IMR-90 (cell line): ENCODE measurements at regions not wholly inside any gene's neighbourhood (a gene's known extent, or its start where the extent isn't known, plus 50 kb on each side); places are given as distances from the start of the nearest gene placed in this dataset.

Experiments used
- ATAC-seq: fragments of 200-7000 bp; cut with Tn5 transposase; 2 replicates; pipeline ENCODE4 v1.9.1; 2020; ENCODE audit warnings: low read depth, mild to moderate bottlenecking, moderate library complexity
- BruUV-seq: library from RNA; stranded (reverse); fragments of 400-500 nt; replicated peaks from 2 replicates; lab custom pipeline; 2021; lab: Mats Ljungman, UMichigan
- CTCF ChIA-PET: fragments of 300-600 bp; formaldehyde crosslinking; extraction: SDS; loops from one replicate; lab custom pipeline; 2021; ENCODE audit warnings: antibody characterized with exemption; lab: Yijun Ruan, JAX
- POLR2A ChIA-PET: fragments of 300-600 bp; sonication (Branson Sonifier 250); formaldehyde crosslinking; loops from one replicate; lab custom pipeline; 2022; ENCODE audit warnings: antibody characterized with exemption; ENCODE audit not compliant: unreplicated experiment; lab: Charles Lee
- DNase-seq: peaks from one replicate; pipeline ENCODE4 v3.0.0; 2013
- H2AFZ ChIP-seq: replicated peaks from 2 replicates; pipeline ENCODE3; 2013; ENCODE audit warnings: low read length, mild to moderate bottlenecking; ENCODE audit not compliant: poor library complexity
- H2AK5ac ChIP-seq: 2 replicates; pipeline ENCODE4 v1.6.1; 2013; ENCODE audit warnings: low read depth, low read length, inconsistent platforms
- H2AK9ac ChIP-seq: replicated peaks from 2 replicates; pipeline ENCODE3; 2013; ENCODE audit warnings: mild to moderate bottlenecking, low read depth, low read length, moderate library complexity; ENCODE audit not compliant: poor library complexity
- H2BK120ac ChIP-seq: 2 replicates; pipeline ENCODE4 v1.6.1; 2013; ENCODE audit warnings: low read depth, low read length, inconsistent platforms
- H2BK15ac ChIP-seq: 3 replicates; pipeline ENCODE4 v1.6.1; 2013; ENCODE audit warnings: low read depth, low read length, inconsistent platforms
- H2BK20ac ChIP-seq: 2 replicates; pipeline ENCODE4 v1.6.1; 2013; ENCODE audit warnings: low read depth, mild to moderate bottlenecking, inconsistent platforms, low read length, moderate library complexity
- H2BK5ac ChIP-seq: 2 replicates; pipeline ENCODE4 v1.6.1; 2013; ENCODE audit warnings: mild to moderate bottlenecking, low read depth, low read length, inconsistent platforms; ENCODE audit not compliant: poor library complexity, severe bottlenecking
- H3K14ac ChIP-seq: replicated peaks from 2 replicates; pipeline ENCODE4 v1.6.1; 2013; ENCODE audit warnings: low read depth, low read length, inconsistent platforms
- H3K18ac ChIP-seq: 2 replicates; pipeline ENCODE4 v1.6.1; 2013; ENCODE audit warnings: low read depth, low read length, control low read depth
- H3K23ac ChIP-seq: 2 replicates; pipeline ENCODE4 v1.6.1; 2013; ENCODE audit warnings: low read depth, low read length, inconsistent platforms
- H3K27ac ChIP-seq: 2 replicates; pipeline ENCODE4 v1.5.1; 2013; ENCODE audit warnings: mild to moderate bottlenecking, control low read depth, low read length; ENCODE audit not compliant: insufficient read depth
- H3K27me3 ChIP-seq: 2 replicates; pipeline ENCODE4 v1.6.1; 2013; ENCODE audit warnings: low read length; ENCODE audit not compliant: control insufficient read depth, insufficient read depth
- H3K36me3 ChIP-seq: 2 replicates; pipeline ENCODE4 v1.6.1; 2013; ENCODE audit warnings: low read length, mixed read lengths; ENCODE audit not compliant: control insufficient read depth, insufficient read depth
- H3K4ac ChIP-seq: 2 replicates; pipeline ENCODE4 v1.6.1; 2013; ENCODE audit warnings: low read depth, low read length, inconsistent platforms
- H3K4me1 ChIP-seq: 2 replicates; pipeline ENCODE4 v1.6.1; 2013; ENCODE audit warnings: low read length, mixed read lengths; ENCODE audit not compliant: control insufficient read depth, insufficient read depth
- H3K4me2 ChIP-seq: 2 replicates; pipeline ENCODE4 v1.6.1; 2013; ENCODE audit warnings: low read depth, mild to moderate bottlenecking, control low read depth, low read length, moderate library complexity
- H3K4me3 ChIP-seq: 2 replicates; pipeline ENCODE4 v1.5.1; 2013; ENCODE audit warnings: low read depth, mild to moderate bottlenecking, control low read depth, low read length, moderate library complexity; ENCODE audit not compliant: insufficient read depth
- H3K56ac ChIP-seq: 2 replicates; pipeline ENCODE4 v1.6.1; 2013; ENCODE audit warnings: low read length, inconsistent platforms; ENCODE audit not compliant: insufficient read depth; ENCODE audit errors: extremely low read depth
- H3K79me1 ChIP-seq, 2 experiments: 2 replicates each; pipeline ENCODE4 v1.6.1; 2013; ENCODE audit warnings: low read length in 2 of 2, inconsistent platforms in 1 of 2, low read depth in 1 of 2
- H3K9ac ChIP-seq: 2 replicates; pipeline ENCODE4 v1.6.1; 2013; ENCODE audit warnings: low read depth, low read length, control low read depth
- H3K9me1 ChIP-seq: 2 replicates; pipeline ENCODE4 v1.6.1; 2013; ENCODE audit warnings: low read length, inconsistent platforms; ENCODE audit not compliant: insufficient read depth
- H3K9me3 ChIP-seq: 2 replicates; pipeline ENCODE4 v1.6.1; 2013; ENCODE audit warnings: low read length; ENCODE audit not compliant: control insufficient read depth, insufficient read depth
- H4K20me1 ChIP-seq: 2 replicates; pipeline ENCODE4 v1.6.1; 2013; ENCODE audit warnings: low read length, inconsistent platforms; ENCODE audit not compliant: insufficient read depth
- H4K5ac ChIP-seq: 2 replicates; pipeline ENCODE4 v1.6.1; 2013; ENCODE audit warnings: mild to moderate bottlenecking, low read depth, low read length, control low read depth
- H4K8ac ChIP-seq, 2 experiments: 2 replicates each; pipeline ENCODE4 v1.6.1; 2013; ENCODE audit warnings: low read depth in 2 of 2, low read length in 2 of 2, control low read depth in 1 of 2, inconsistent platforms in 1 of 2
- H4K91ac ChIP-seq: 2 replicates; pipeline ENCODE4 v1.6.1; 2013; ENCODE audit warnings: low read depth, low read length, inconsistent platforms; ENCODE audit not compliant: insufficient read depth
- BHLHE40 ChIP-seq: fragments of 150-350 bp; IDR thresholded peaks from 2 replicates; pipeline ENCODE4 v1.6.1; 2016; ENCODE audit warnings: mild to moderate bottlenecking, low read depth, low read length
- CEBPB ChIP-seq: IDR thresholded peaks from 2 replicates; pipeline ENCODE4 v1.6.1; 2012; ENCODE audit warnings: low read depth, low read length, improper control_type of control experiment
- CHD1 ChIP-seq: IDR thresholded peaks from 2 replicates; pipeline ENCODE4 v1.6.1; 2012; ENCODE audit warnings: low read depth, low read length, improper control_type of control experiment
- CTCF ChIP-seq: conservative IDR thresholded peaks from 2 replicates; pipeline ENCODE4 v1.5.1; 2012; ENCODE audit warnings: mild to moderate bottlenecking, low read depth, low read length, improper control_type of control experiment
- FOS ChIP-seq: fragments of 150-350 bp; IDR thresholded peaks from 2 replicates; pipeline ENCODE4 v1.6.1; 2016; ENCODE audit warnings: low read depth, low read length
- MAFK ChIP-seq: IDR thresholded peaks from 2 replicates; pipeline ENCODE4 v1.6.1; 2012; ENCODE audit warnings: low read depth, low read length, improper control_type of control experiment
- MAZ ChIP-seq: IDR thresholded peaks from 2 replicates; pipeline ENCODE4 v1.6.1; 2012; ENCODE audit warnings: low read depth, mild to moderate bottlenecking, low read length, improper control_type of control experiment, moderate library complexity, borderline replicate concordance
- MXI1 ChIP-seq: IDR thresholded peaks from 2 replicates; pipeline ENCODE4 v1.6.1; 2012; ENCODE audit warnings: low read depth, mild to moderate bottlenecking, low read length, moderate library complexity, borderline replicate concordance
- POLR2A ChIP-seq: IDR thresholded peaks from 2 replicates; pipeline ENCODE4 v1.6.1; 2012; ENCODE audit warnings: mild to moderate bottlenecking, low read depth, low read length
- RAD21 ChIP-seq: IDR thresholded peaks from 2 replicates; pipeline ENCODE4 v1.6.1; 2012; ENCODE audit warnings: low read length, improper control_type of control experiment
- RCOR1 ChIP-seq: IDR thresholded peaks from 2 replicates; pipeline ENCODE4 v1.6.1; 2012; ENCODE audit warnings: mild to moderate bottlenecking, low read length, improper control_type of control experiment; ENCODE audit not compliant: insufficient replicate concordance
- RFX5 ChIP-seq: IDR thresholded peaks from 2 replicates; pipeline ENCODE4 v1.8.0; 2012; ENCODE audit warnings: low read depth, mild to moderate bottlenecking, low read length, moderate library complexity
- SMC3 ChIP-seq: fragments of 150-350 bp; IDR thresholded peaks from 2 replicates; pipeline ENCODE4 v1.6.1; 2016; ENCODE audit warnings: low read depth, mild to moderate bottlenecking, antibody characterized with exemption, low read length, moderate library complexity
- WGBS, 2 experiments: methylation state at CpG; one replicate each; pipeline versions ENCODE4 v1.1.5 to v1.1.7; 2013; ENCODE audit warnings: missing lambda C conversion rate in 2 of 2; ENCODE audit not compliant: insufficient read length in 1 of 2; ENCODE audit errors: extremely low coverage in 2 of 2; 5-methylcytosine and 5-hydroxymethylcytosine counted together
- dilution Hi-C: fragments of 300-500 bp; cut with HindIII; formaldehyde crosslinking; loops from one replicate; pipeline ENCODE4 v1.14.3; 2018; ENCODE audit warnings: low sequenced_read_pairs; ENCODE audit not compliant: unreplicated experiment
- in situ Hi-C: fragments of 300-500 bp; cut with MboI; formaldehyde crosslinking; loops from 3 replicates; pipeline ENCODE4 v1.14.3; 2019; ENCODE audit warnings: low sequenced_read_pairs, inconsistent platforms, mixed read lengths
- intact Hi-C: fragments of 100-400 bp; cut with micrococcal nuclease; formaldehyde crosslinking; loops from 2 replicates; pipeline ENCODE4 v1.10.0; 2022
- TF ChIP-seq, protein P1 (sequence below): fragments of 150-350 bp; IDR thresholded peaks from 2 replicates; pipeline ENCODE4 v1.6.1; 2016; ENCODE audit warnings: low read depth, mild to moderate bottlenecking, low read length, moderate library complexity, borderline replicate concordance

- Histone ChIP-seq H3K79me1 (peaks cover 65 to 96% of the 10 kb centered on the region in 2 experiments), H2BK120ac (peak overlapping the region; percentile 51), H2AK9ac (peak overlapping the region; percentile 52), H3K56ac (peak overlapping the region; percentile 17; the same call in 1 of the 2 replicates), H3K27me3 (no peaks in the 10 kb centered on the region), H3K4me1 (peaks cover 46% of the 10 kb centered on the region), H2BK20ac (0 out of 2 replicates have a peak overlapping the region, but pooled peaks have one; percentile 1), H3K14ac (no peak overlapping the region), H3K4me2 (no peak overlapping the region), H2AFZ (no peak overlapping the region), H2BK15ac (no peak overlapping the region; the same call in 2 of the 3 replicates), H3K9me3 (no peaks in the 10 kb centered on the region), H3K9ac (no peak overlapping the region), H2BK5ac (no peak overlapping the region), H4K91ac (peak overlapping the region; percentile 17; the same call in 1 of the 2 replicates), H3K23ac (0 out of 2 replicates have a peak overlapping the region, but pooled peaks have one; percentile 31), H3K27ac (no peak overlapping the region), H4K5ac (no peak overlapping the region), H3K18ac (no peak overlapping the region), H3K4me3 (no peak overlapping the region), H2AK5ac (peak overlapping the region; percentile 28), H4K20me1 (peaks cover 14% of the 10 kb centered on the region), H3K9me1 (peaks cover 54% of the 10 kb centered on the region), H4K8ac (peak overlapping the region in 1 of 2 experiments; percentile 22; a peak in 2 of 4 replicates), H3K36me3 (peaks cover 11% of the 10 kb centered on the region), H3K4ac (peak overlapping the region; percentile 62; the same call in 1 of the 2 replicates)
- ChIA-PET CTCF (no interaction called here), POLR2A (no interaction called here)
- DNase-seq (no peak), ATAC-seq (no peak)
- dilution Hi-C loops (no loop called here), in situ Hi-C loops (no loop called here), intact Hi-C loops (no loop called here)
- no peak for TF ChIP-seq RAD21
- TF ChIP-seq MXI1 = no peak
- TF ChIP-seq CEBPB = no peak
- no peak for TF ChIP-seq MAFK
- no peak for TF ChIP-seq CTCF
- TF ChIP-seq BHLHE40 = no peak
- TF ChIP-seq POLR2A = no peak
- no peak for TF ChIP-seq RCOR1
- TF ChIP-seq SMC3 = no peak
- no peak for TF ChIP-seq MAZ
- no peak for TF ChIP-seq RFX5
- TF ChIP-seq, protein P1, sequence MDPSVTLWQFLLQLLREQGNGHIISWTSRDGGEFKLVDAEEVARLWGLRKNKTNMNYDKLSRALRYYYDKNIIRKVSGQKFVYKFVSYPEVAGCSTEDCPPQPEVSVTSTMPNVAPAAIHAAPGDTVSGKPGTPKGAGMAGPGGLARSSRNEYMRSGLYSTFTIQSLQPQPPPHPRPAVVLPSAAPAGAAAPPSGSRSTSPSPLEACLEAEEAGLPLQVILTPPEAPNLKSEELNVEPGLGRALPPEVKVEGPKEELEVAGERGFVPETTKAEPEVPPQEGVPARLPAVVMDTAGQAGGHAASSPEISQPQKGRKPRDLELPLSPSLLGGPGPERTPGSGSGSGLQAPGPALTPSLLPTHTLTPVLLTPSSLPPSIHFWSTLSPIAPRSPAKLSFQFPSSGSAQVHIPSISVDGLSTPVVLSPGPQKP = no peak
- TF ChIP-seq FOS = no peak
- TF ChIP-seq CHD1 = no peak
- WGBS, 2 experiments = 83% methylated on average over 2 of the region's 11 CpGs; no CpG with 5 or more reads in 1 of the 2 experiments
- BruUV-seq = no TSS peak
Observed at GRCh38 chr2:120941571-120942120, 206.0 kb downstream of the GLI2 start.
